ENCODE measurements at regions not wholly inside any gene's neighbourhood (a gene's known extent, or its start where the extent isn't known, plus 50 kb on each side); places are given as distances from the start of the nearest gene placed in this dataset.

DNA sequence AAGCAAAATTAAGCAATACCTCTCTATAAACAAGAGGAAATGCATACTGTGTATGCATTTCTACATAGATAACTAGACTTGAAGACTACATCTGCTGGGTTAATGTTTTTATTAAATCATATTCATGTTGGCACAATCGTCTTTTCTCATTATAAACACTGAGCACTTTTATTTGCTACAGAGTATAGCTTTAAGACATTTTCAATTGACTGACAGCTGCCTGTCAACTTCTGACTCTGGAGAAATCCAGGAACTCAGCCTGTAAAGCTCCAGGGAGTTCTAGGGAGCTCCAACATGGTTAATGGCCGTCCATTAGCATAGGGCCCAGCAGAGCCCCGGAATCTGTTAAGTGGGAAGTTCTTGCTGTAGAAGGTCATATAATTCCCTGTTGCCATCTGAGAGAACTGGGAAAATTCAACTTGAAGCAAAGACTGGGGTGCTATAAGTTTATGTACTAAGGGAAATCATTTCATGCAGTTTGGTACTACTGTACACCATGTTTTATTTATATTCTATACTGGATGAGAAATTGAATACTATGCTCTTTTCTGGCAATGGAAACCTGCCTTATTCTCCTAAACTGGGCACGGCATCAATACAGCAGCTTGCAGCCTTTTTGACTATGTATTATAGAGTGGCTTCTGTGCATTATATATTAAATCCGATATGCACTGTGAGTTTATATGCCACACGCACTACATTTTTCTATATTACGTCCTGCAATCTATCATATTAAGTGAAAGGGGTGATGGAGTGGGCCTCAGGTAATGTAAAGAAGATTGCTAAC is 243.5 kb upstream of the ZNF521 start:
- intact Hi-C loops (cut with micrococcal nuclease; ENCODE audit: unreplicated experiment) = no loop called here
- no peak for DNase-seq
- no peak for TF ChIP-seq EZH2 (IDR thresholded peaks at IDR 0.05; ENCODE audit: low read depth)
- TF ChIP-seq, protein P1, sequence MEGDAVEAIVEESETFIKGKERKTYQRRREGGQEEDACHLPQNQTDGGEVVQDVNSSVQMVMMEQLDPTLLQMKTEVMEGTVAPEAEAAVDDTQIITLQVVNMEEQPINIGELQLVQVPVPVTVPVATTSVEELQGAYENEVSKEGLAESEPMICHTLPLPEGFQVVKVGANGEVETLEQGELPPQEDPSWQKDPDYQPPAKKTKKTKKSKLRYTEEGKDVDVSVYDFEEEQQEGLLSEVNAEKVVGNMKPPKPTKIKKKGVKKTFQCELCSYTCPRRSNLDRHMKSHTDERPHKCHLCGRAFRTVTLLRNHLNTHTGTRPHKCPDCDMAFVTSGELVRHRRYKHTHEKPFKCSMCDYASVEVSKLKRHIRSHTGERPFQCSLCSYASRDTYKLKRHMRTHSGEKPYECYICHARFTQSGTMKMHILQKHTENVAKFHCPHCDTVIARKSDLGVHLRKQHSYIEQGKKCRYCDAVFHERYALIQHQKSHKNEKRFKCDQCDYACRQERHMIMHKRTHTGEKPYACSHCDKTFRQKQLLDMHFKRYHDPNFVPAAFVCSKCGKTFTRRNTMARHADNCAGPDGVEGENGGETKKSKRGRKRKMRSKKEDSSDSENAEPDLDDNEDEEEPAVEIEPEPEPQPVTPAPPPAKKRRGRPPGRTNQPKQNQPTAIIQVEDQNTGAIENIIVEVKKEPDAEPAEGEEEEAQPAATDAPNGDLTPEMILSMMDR (conservative IDR thresholded peaks at IDR 0.05) = no peak
- Histone ChIP-seq H3K27me3 (ENCODE audit: insufficient read depth, low read depth) (no peaks in the 10 kb centered on the region), H3K9me3 (ENCODE audit: insufficient read depth, low read depth) (no peaks in the 10 kb centered on the region), H3K4me2 (no peak overlapping the region), H3K79me2 (ENCODE audit: low read depth) (no peaks in the 10 kb centered on the region), H2AFZ (no peak overlapping the region), H4K20me1 (ENCODE audit: insufficient read depth) (no peaks in the 10 kb centered on the region), H3K36me3 (ENCODE audit: low read depth) (no peaks in the 10 kb centered on the region), H3K27ac (no peak overlapping the region), H3F3A (ENCODE audit: insufficient read depth, low read depth) (no peaks in the 10 kb centered on the region), H3K9me2 (ENCODE audit: insufficient read depth) (no peaks in the 10 kb centered on the region), H3K4me1 (replicated peaks; ENCODE audit: insufficient read depth) (no peaks in the 10 kb centered on the region), H3K4me3 (no peak overlapping the region)
- BruUV-seq (replicated peaks) = no TSS peak
- CTCF ChIA-PET = no interaction called here
- POLR2A ChIA-PET (ENCODE audit: unreplicated experiment) = no interaction called here

DNA sequence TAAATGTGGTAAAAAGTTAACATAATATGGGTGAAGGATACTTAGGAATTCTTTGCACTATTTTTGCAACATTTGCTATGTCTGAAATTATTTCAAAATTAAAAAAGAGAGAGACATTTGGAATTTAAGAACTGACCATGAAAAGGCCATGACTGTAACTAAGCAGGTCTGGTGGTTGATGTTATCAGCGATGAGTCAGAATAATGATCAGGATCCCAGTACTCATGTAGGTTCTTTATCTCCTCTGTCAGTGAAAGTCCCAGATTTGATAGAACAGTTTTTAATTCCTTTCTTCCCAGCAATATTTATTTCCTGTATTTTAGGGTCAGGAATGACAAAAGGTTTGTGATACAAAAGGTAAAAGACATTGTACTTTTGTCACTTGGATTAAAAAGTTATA is 242.4 kb upstream of the ZNF521 start:
- Histone ChIP-seq H3F3A (ENCODE audit: insufficient read depth, low read depth) (no peaks in the 10 kb centered on the region), H3K4me3 (no peak overlapping the region), H3K79me2 (ENCODE audit: low read depth) (no peaks in the 10 kb centered on the region), H3K9me2 (ENCODE audit: insufficient read depth) (no peaks in the 10 kb centered on the region), H3K4me2 (no peak overlapping the region), H4K20me1 (ENCODE audit: insufficient read depth) (no peaks in the 10 kb centered on the region), H3K36me3 (ENCODE audit: low read depth) (no peaks in the 10 kb centered on the region), H3K9me3 (ENCODE audit: insufficient read depth, low read depth) (no peaks in the 10 kb centered on the region), H3K27me3 (ENCODE audit: insufficient read depth, low read depth) (no peaks in the 10 kb centered on the region), H3K4me1 (replicated peaks; ENCODE audit: insufficient read depth) (no peaks in the 10 kb centered on the region), H2AFZ (no peak overlapping the region), H3K27ac (no peak overlapping the region)
- POLR2A ChIA-PET (ENCODE audit: unreplicated experiment) = no interaction called here
- BruUV-seq (replicated peaks) = no TSS peak
- TF ChIP-seq, protein P1 (conservative IDR thresholded peaks at IDR 0.05) = no peak
- no peak for TF ChIP-seq EZH2 (IDR thresholded peaks at IDR 0.05; ENCODE audit: low read depth)
- no peak for DNase-seq
- intact Hi-C loops (cut with micrococcal nuclease; ENCODE audit: unreplicated experiment) = no loop called here
- CTCF ChIA-PET = no interaction called here

DNA sequence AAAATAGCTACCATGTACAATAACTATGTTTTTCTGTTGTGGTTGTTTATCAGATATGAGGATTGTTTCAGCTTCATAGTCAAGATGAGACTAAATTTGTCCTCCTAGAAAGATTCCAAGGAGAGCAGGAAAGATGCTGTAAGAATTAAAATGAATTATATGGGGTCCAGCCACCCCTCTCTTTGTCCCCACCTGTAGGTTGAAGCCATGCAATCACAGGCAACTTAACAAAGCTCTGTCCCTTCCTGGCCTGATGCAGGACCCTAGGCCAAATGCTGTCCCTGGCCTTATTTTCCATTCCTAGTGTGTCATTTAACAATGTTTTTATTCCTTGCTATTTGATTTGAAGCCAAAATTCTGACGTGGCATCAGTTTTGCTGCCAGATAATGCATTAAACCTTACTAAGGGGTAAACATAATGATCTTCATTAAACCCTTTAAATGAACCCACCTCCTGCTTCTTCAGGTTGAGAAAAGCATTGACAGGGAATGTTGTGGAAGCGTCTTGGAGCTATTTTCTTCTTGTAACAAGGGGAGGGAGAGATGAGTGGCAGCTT is 240.9 kb upstream of the ZNF521 start:
- ChIA-PET POLR2A (ENCODE audit: unreplicated experiment) (no interaction called here), CTCF (no interaction called here)
- H2AFZ ChIP-seq = no peak overlapping the region
- no peak overlapping the region for H3K4me2 ChIP-seq
- H3K4me3 ChIP-seq = no peak overlapping the region
- intact Hi-C loops (cut with micrococcal nuclease; ENCODE audit: unreplicated experiment) = no loop called here
- no peak overlapping the region for H3K27ac ChIP-seq
- DNase-seq = no peak
- no peaks in the 10 kb centered on the region for H3K27me3 ChIP-seq (ENCODE audit: insufficient read depth, low read depth)
- no peaks in the 10 kb centered on the region for H3F3A ChIP-seq (ENCODE audit: insufficient read depth, low read depth)
- TF ChIP-seq EZH2 (IDR thresholded peaks at IDR 0.05; ENCODE audit: low read depth) = no peak
- TF ChIP-seq, protein P1 (conservative IDR thresholded peaks at IDR 0.05) = no peak
- BruUV-seq (replicated peaks) = no TSS peak
- H4K20me1 ChIP-seq (ENCODE audit: insufficient read depth) = no peaks in the 10 kb centered on the region
- no peaks in the 10 kb centered on the region for H3K9me3 ChIP-seq (ENCODE audit: insufficient read depth, low read depth)
- H3K79me2 ChIP-seq (ENCODE audit: low read depth) = no peaks in the 10 kb centered on the region
- no peaks in the 10 kb centered on the region for H3K36me3 ChIP-seq (ENCODE audit: low read depth)
- H3K4me1 ChIP-seq (replicated peaks; ENCODE audit: insufficient read depth) = no peaks in the 10 kb centered on the region
- H3K9me2 ChIP-seq (ENCODE audit: insufficient read depth) = no peaks in the 10 kb centered on the region

Data from PC-9 (cell line).